AG10803 (cell line): ENCODE measurements at regions not wholly inside any gene's neighbourhood (a gene's known extent, or its start where the extent isn't known, plus 50 kb on each side); places are given as distances from the start of the nearest gene placed in this dataset.

Experiments
- DNase-seq: peaks from one replicate; pipeline ENCODE4 v3.0.0; 2010; ENCODE audit warnings: low read depth
- H3K4me3 ChIP-seq: 2 replicates; pipeline ENCODE4 v1.5.1; 2011; ENCODE audit warnings: mild to moderate bottlenecking, low read length, control low read depth
- TF ChIP-seq, protein P1 (sequence below): conservative IDR thresholded peaks from 2 replicates; pipeline ENCODE4 v1.5.1; 2011; ENCODE audit warnings: mild to moderate bottlenecking, low read length, control low read depth, inconsistent platforms

DNA sequence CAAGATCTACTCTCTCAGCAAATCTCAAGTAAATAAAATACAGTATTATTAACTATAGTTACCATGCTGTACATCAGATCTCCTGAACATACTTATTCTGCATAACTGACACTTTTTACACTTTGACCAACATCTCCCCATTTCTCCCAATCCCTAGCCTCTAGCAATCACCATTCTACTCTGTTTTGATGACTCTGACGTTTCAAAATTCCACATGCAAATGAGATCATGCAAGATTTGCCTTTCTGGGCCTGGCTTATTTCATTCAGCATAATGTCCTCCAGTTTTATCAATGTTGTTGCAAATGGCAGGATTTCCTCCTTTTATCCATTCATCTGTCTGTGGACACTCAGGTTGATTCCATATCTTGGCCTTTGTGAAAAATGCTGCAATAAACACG is 266.3 kb downstream of the RFPL4B start:
- H3K4me3 ChIP-seq: no peak overlapping the region
- TF ChIP-seq, protein P1, sequence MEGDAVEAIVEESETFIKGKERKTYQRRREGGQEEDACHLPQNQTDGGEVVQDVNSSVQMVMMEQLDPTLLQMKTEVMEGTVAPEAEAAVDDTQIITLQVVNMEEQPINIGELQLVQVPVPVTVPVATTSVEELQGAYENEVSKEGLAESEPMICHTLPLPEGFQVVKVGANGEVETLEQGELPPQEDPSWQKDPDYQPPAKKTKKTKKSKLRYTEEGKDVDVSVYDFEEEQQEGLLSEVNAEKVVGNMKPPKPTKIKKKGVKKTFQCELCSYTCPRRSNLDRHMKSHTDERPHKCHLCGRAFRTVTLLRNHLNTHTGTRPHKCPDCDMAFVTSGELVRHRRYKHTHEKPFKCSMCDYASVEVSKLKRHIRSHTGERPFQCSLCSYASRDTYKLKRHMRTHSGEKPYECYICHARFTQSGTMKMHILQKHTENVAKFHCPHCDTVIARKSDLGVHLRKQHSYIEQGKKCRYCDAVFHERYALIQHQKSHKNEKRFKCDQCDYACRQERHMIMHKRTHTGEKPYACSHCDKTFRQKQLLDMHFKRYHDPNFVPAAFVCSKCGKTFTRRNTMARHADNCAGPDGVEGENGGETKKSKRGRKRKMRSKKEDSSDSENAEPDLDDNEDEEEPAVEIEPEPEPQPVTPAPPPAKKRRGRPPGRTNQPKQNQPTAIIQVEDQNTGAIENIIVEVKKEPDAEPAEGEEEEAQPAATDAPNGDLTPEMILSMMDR: no peak
- DNase-seq: no peak

GRCh38 chr6:112618849-112619248 is 271.7 kb downstream of the RFPL4B start:
- TF ChIP-seq, protein P1: peak; percentile 40
- peak; percentile 39 for DNase-seq
- no peak overlapping the region for H3K4me3 ChIP-seq

GRCh38 chr6:112620812-112621569 is 273.9 kb downstream of the RFPL4B start:
- TF ChIP-seq, protein P1: no peak
- H3K4me3 ChIP-seq: no peak overlapping the region
- peak; percentile 9 for DNase-seq

DNA sequence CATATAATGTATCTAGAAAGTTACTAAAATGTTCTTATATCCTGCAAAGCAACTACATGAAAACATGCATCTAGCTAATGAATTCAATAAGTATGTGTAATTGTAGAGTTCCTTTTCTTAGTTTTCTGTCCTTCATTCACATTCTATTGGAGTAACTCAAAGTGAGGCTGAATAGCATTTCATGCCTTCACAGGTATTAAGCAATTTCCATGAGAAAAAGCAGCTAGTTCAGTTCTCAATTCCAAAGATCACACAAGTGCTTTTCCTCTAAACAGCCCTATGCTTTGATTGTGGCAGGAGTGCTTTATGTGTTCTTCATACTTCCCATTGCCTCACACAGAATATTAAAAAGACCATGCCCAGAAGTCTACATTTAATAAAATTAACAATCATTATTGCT is 274.9 kb downstream of the RFPL4B start:
- TF ChIP-seq, protein P1: no peak
- H3K4me3 ChIP-seq: no peak overlapping the region
- DNase-seq: peak; percentile 38

DNA sequence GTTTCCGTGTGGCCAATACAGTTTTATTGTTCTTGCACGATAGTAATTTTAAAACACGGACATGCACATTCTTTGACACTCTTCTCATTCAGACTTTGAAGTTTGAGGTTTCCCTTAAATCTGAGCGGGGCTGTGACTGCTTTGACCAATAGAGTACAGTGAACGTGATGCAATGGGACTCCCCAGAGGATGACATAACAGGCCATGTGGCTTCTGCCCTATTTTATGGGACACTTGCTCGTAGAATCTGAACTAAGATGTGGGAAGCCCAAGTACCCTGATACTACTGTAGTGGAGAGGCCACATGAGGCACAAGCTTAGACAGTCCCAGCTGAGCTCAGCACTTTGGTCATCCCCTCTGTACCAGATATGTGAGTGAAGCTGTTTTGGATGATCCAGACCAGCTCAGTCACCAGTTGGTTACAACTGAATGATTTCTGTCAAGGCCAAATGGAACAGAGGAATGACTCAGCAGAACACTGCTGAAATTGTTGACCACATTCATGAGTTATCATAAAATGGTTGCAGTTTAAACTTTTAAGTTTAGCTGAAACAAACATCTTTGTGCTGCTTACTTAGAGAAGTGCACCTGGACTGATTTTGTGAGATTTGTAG is 279.4 kb downstream of the RFPL4B start:
- DNase-seq: peak; percentile 75
- TF ChIP-seq, protein P1: no peak
- no peak overlapping the region for H3K4me3 ChIP-seq

DNA sequence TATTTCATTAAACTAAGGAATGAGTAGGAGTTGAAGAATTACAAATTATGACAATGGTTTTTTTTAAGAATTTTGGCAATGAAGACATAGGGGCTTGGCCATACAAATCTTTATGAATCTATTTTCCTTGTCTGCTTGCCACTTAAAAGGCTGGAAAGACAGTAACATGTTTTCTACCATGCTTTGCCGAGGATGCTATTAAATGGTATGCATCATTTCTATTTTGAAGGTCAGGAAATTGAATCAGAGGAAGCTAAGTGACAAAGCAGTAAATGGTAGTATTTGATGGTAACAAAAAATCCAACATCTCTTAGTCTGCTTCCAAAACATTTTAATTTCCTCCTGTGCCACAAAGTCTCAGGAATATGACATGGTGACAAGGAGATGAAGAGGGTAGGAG is 287.2 kb downstream of the RFPL4B start:
- TF ChIP-seq, protein P1: no peak
- no peak overlapping the region for H3K4me3 ChIP-seq
- no peak for DNase-seq
